ENCODE measurements at regions not wholly inside any gene's neighbourhood (a gene's known extent, or its start where the extent isn't known, plus 50 kb on each side); places are given as distances from the start of the nearest gene placed in this dataset.

- DNase-seq (ENCODE audit: low spot score) (no peak), ATAC-seq (no peak)
- no peak for TF ChIP-seq ZSCAN18 (CRISPR knock-in tag; IDR thresholded peaks at IDR 0.05)
- TF ChIP-seq ZNF512 (CRISPR knock-in tag; IDR thresholded peaks at IDR 0.05; ENCODE audit: borderline replicate concordance), result no peak
- no peak for TF ChIP-seq ZNF532 (CRISPR knock-in tag; IDR thresholded peaks at IDR 0.05; ENCODE audit: borderline replicate concordance)
- no peak for TF ChIP-seq TEAD1 (CRISPR knock-in tag; IDR thresholded peaks at IDR 0.05)
- TF ChIP-seq AFF4 (CRISPR knock-in tag; IDR thresholded peaks at IDR 0.05; ENCODE audit: borderline replicate concordance), result no peak
- no peak for TF ChIP-seq IRF2 (CRISPR knock-in tag; IDR thresholded peaks at IDR 0.05; ENCODE audit: borderline replicate concordance, low read depth)
- TF ChIP-seq ESRRA (CRISPR knock-in tag; IDR thresholded peaks at IDR 0.05; ENCODE audit: borderline replicate concordance), result no peak
- TF ChIP-seq ZMAT4 (CRISPR knock-in tag; IDR thresholded peaks at IDR 0.05), result no peak
- no peak for TF ChIP-seq SMAD4 (CRISPR knock-in tag; IDR thresholded peaks at IDR 0.05)
- TF ChIP-seq, protein P1, sequence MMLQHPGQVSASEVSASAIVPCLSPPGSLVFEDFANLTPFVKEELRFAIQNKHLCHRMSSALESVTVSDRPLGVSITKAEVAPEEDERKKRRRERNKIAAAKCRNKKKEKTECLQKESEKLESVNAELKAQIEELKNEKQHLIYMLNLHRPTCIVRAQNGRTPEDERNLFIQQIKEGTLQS (CRISPR knock-in tag; conservative IDR thresholded peaks at IDR 0.05), result no peak
- TF ChIP-seq ATF1 (CRISPR knock-in tag; IDR thresholded peaks at IDR 0.05), result no peak
- TF ChIP-seq, protein P2, sequence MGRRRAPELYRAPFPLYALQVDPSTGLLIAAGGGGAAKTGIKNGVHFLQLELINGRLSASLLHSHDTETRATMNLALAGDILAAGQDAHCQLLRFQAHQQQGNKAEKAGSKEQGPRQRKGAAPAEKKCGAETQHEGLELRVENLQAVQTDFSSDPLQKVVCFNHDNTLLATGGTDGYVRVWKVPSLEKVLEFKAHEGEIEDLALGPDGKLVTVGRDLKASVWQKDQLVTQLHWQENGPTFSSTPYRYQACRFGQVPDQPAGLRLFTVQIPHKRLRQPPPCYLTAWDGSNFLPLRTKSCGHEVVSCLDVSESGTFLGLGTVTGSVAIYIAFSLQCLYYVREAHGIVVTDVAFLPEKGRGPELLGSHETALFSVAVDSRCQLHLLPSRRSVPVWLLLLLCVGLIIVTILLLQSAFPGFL (CRISPR knock-in tag; IDR thresholded peaks at IDR 0.05; ENCODE audit: borderline replicate concordance), result no peak
- TF ChIP-seq NFYB (CRISPR knock-in tag; conservative IDR thresholded peaks at IDR 0.05; ENCODE audit: low read depth), result no peak
- TF ChIP-seq, protein P3, sequence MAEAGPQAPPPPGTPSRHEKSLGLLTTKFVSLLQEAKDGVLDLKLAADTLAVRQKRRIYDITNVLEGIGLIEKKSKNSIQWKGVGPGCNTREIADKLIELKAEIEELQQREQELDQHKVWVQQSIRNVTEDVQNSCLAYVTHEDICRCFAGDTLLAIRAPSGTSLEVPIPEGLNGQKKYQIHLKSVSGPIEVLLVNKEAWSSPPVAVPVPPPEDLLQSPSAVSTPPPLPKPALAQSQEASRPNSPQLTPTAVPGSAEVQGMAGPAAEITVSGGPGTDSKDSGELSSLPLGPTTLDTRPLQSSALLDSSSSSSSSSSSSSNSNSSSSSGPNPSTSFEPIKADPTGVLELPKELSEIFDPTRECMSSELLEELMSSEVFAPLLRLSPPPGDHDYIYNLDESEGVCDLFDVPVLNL (CRISPR knock-in tag; IDR thresholded peaks at IDR 0.05; ENCODE audit: borderline replicate concordance, low read depth), result no peak
- no peaks in the 10 kb centered on the region for H3K27me3 Mint-ChIP-seq (ENCODE audit: low read depth)
- no peak overlapping the region for H3K4me3 Mint-ChIP-seq
- CTCF ChIA-PET, result no interaction called here
- POLR2A ChIA-PET, result no interaction called here
- no peaks in the 10 kb centered on the region for H3K9me3 Mint-ChIP-seq
- H3K27ac Mint-ChIP-seq, result no peak overlapping the region
- no peaks in the 10 kb centered on the region for H3K4me1 Mint-ChIP-seq
- no peaks in the 10 kb centered on the region for H3K36me3 Mint-ChIP-seq
Measured at GRCh38 chr9:117887941-117888340, 183.7 kb downstream of the TLR4 start.

Data from WTC11 (cell line).